Loucy (cell line): ENCODE measurements at regions not wholly inside any gene's neighbourhood (a gene's known extent, or its start where the extent isn't known, plus 50 kb on each side); places are given as distances from the start of the nearest gene placed in this dataset.

Experiments
- H2AFZ ChIP-seq: fragments of 200-600 bp; sonication (generic); 2 replicates; pipeline ENCODE4 v1.6.0; 2016; ENCODE audit warnings: antibody characterized with exemption, mild to moderate bottlenecking, low read length, moderate library complexity
- H3F3A ChIP-seq: fragments of 200-600 bp; 2 replicates; pipeline ENCODE4 v1.6.0; 2016; ENCODE audit warnings: antibody characterized with exemption, low read depth, mild to moderate bottlenecking
- H3K27me3 ChIP-seq: fragments of 200-600 bp; sonication (generic); 2 replicates; pipeline ENCODE4 v1.6.1; 2014; ENCODE audit warnings: low read length, mild to moderate bottlenecking; ENCODE audit not compliant: insufficient read depth, poor library complexity, severe bottlenecking
- H3K36me3 ChIP-seq: fragments of 200-600 bp; sonication (generic); 2 replicates; pipeline ENCODE4 v1.6.1; 2016; ENCODE audit warnings: low read length; ENCODE audit not compliant: insufficient read depth
- H3K4me1 ChIP-seq: fragments of 200-600 bp; sonication (generic); 2 replicates; pipeline ENCODE4 v1.5.1; 2014; ENCODE audit warnings: low read length, mild to moderate bottlenecking; ENCODE audit not compliant: insufficient read depth, poor library complexity, severe bottlenecking
- H3K4me2 ChIP-seq: fragments of 200-600 bp; sonication (generic); 2 replicates; pipeline ENCODE4 v1.6.0; 2014; ENCODE audit warnings: antibody characterized with exemption, low read length, low read depth, mild to moderate bottlenecking; ENCODE audit not compliant: poor library complexity, severe bottlenecking
- H3K4me3 ChIP-seq: fragments of 200-600 bp; sonication (generic); 2 replicates; pipeline ENCODE4 v1.5.1; 2014; ENCODE audit warnings: low read length, mild to moderate bottlenecking, mixed read lengths; ENCODE audit not compliant: poor library complexity, severe bottlenecking
- H3K79me2 ChIP-seq: fragments of 200-600 bp; sonication (generic); 2 replicates; pipeline ENCODE4 v1.6.1; 2014; ENCODE audit warnings: low read length; ENCODE audit not compliant: insufficient read depth
- H3K9ac ChIP-seq: fragments of 200-600 bp; sonication (generic); 2 replicates; pipeline ENCODE4 v1.6.0; 2014; ENCODE audit warnings: mild to moderate bottlenecking, low read depth, low read length, moderate library complexity; ENCODE audit not compliant: poor library complexity, severe bottlenecking
- H3K9me2 ChIP-seq: fragments of 200-600 bp; sonication (generic); replicated peaks from 2 replicates; pipeline ENCODE4 v1.6.1; 2016; ENCODE audit warnings: low read depth, low read length, mixed read lengths
- H3K9me3 ChIP-seq: fragments of 200-600 bp; sonication (generic); 2 replicates; pipeline ENCODE4 v1.6.1; 2014; ENCODE audit warnings: mild to moderate bottlenecking, antibody characterized with exemption, low read length, low read depth; ENCODE audit not compliant: insufficient read depth
- H4K20me1 ChIP-seq: fragments of 200-600 bp; sonication (generic); 2 replicates; pipeline ENCODE4 v1.6.0; 2014; ENCODE audit warnings: antibody characterized with exemption, low read length, mild to moderate bottlenecking; ENCODE audit not compliant: insufficient read depth, poor library complexity, severe bottlenecking
- CTCF ChIP-seq: fragments of 200-600 bp; sonication (generic); conservative IDR thresholded peaks from 2 replicates; pipeline ENCODE4 v1.5.1; 2014; ENCODE audit warnings: mild to moderate bottlenecking, antibody characterized with exemption, low read length
- EZH2phosphoT487 ChIP-seq: fragments of 200-600 bp; IDR thresholded peaks from 2 replicates; pipeline ENCODE4 v1.6.1; 2018; ENCODE audit warnings: antibody characterized with exemption, mild to moderate bottlenecking, moderate library complexity, borderline replicate concordance

GRCh38 chr9:12163723-12164458 is 529.3 kb upstream of the TYRP1 start:
- Histone ChIP-seq H3K4me3 (no peak overlapping the region), H3K27me3 (no peaks in the 10 kb centered on the region), H3K4me2 (no peak overlapping the region), H3K9ac (no peak overlapping the region), H3K79me2 (no peaks in the 10 kb centered on the region), H3K9me2 (no peaks in the 10 kb centered on the region), H2AFZ (no peak overlapping the region), H3K36me3 (no peaks in the 10 kb centered on the region), H3F3A (no peaks in the 10 kb centered on the region), H4K20me1 (no peaks in the 10 kb centered on the region), H3K4me1 (no peaks in the 10 kb centered on the region), H3K9me3 (no peaks in the 10 kb centered on the region)
- TF ChIP-seq CTCF (no peak), EZH2phosphoT487 (no peak)

GRCh38 chr9:12166518-12166917 is 526.7 kb upstream of the TYRP1 start:
- H3K36me3 ChIP-seq = no peaks in the 10 kb centered on the region
- no peak overlapping the region for H3K4me2 ChIP-seq
- H3K4me3 ChIP-seq = no peak overlapping the region
- no peak overlapping the region for H3K9ac ChIP-seq
- no peaks in the 10 kb centered on the region for H3K9me3 ChIP-seq
- no peaks in the 10 kb centered on the region for H3K27me3 ChIP-seq
- no peak overlapping the region for H2AFZ ChIP-seq
- H3K9me2 ChIP-seq = no peaks in the 10 kb centered on the region
- no peaks in the 10 kb centered on the region for H3K79me2 ChIP-seq
- H3F3A ChIP-seq = no peaks in the 10 kb centered on the region
- TF ChIP-seq CTCF = no peak
- TF ChIP-seq EZH2phosphoT487 = no peak
- no peaks in the 10 kb centered on the region for H3K4me1 ChIP-seq
- no peaks in the 10 kb centered on the region for H4K20me1 ChIP-seq

- Histone ChIP-seq H3K9me2 (no peaks in the 10 kb centered on the region), H4K20me1 (no peaks in the 10 kb centered on the region), H3K79me2 (no peaks in the 10 kb centered on the region), H3K4me1 (no peaks in the 10 kb centered on the region), H2AFZ (no peak overlapping the region), H3F3A (no peaks in the 10 kb centered on the region), H3K9ac (no peak overlapping the region), H3K4me3 (no peak overlapping the region), H3K4me2 (no peak overlapping the region), H3K36me3 (no peaks in the 10 kb centered on the region), H3K9me3 (no peaks in the 10 kb centered on the region), H3K27me3 (no peaks in the 10 kb centered on the region)
- TF ChIP-seq EZH2phosphoT487 (no peak), CTCF (no peak)
Observed at GRCh38 chr9:12170456-12170855, 522.7 kb upstream of the TYRP1 start.
